Stimulated activated CD8-positive, alpha-beta memory T cell treated with anti-CD3 and anti-CD28 coated beads, Interleukin-7, amount 100 ng/mL, for 48 hours (primary cell): ENCODE measurements at regions not wholly inside any gene's neighbourhood (a gene's known extent, or its start where the extent isn't known, plus 50 kb on each side); places are given as distances from the start of the nearest gene placed in this dataset.
"Not testable (repeated sequence)": the region's sequence is repeated elsewhere in the genome, so short reads cannot be mapped to it uniquely, and the experiment has no call there.

Source experiments
- DNase-seq, 2 donors: peaks; one replicate each; pipeline ENCODE4 v3.0.0-alpha.2; 2020; ENCODE audit warnings: low read depth in 1 of 2; ENCODE audit errors: extremely low read depth in 1 of 2

GRCh38 chr7:13802651-13803050 lies 186.8 kb downstream of the ETV1 start:
- no peak for DNase-seq

- DNase-seq = no peak
These were observed 186.3 kb downstream of the ETV1 start for GRCh38 chr7:13803134-13803533.

GRCh38 chr7:13806089-13806867 lies 183.2 kb downstream of the ETV1 start:
- DNase-seq = not testable (repeated sequence)

- DNase-seq = not testable (repeated sequence)
These were observed 172.2 kb downstream of the ETV1 start for GRCh38 chr7:13817230-13817629.

GRCh38 chr7:13821152-13821787 lies 168.2 kb downstream of the ETV1 start:
- DNase-seq = no peak

GRCh38 chr7:13822678-13823077 lies 166.8 kb downstream of the ETV1 start:
- DNase-seq = no peak

GRCh38 chr7:13826752-13827151 lies 162.7 kb downstream of the ETV1 start:
- no peak for DNase-seq

GRCh38 chr7:13827716-13828115 lies 161.8 kb downstream of the ETV1 start:
- DNase-seq = no peak

GRCh38 chr7:13829231-13829630 lies 160.2 kb downstream of the ETV1 start:
- DNase-seq = no peak

- DNase-seq = no peak
These were observed 159.3 kb downstream of the ETV1 start for GRCh38 chr7:13829914-13830900.

GRCh38 chr7:13832346-13832745 lies 157.1 kb downstream of the ETV1 start:
- no peak for DNase-seq

- no peak for DNase-seq
These were observed 155.1 kb downstream of the ETV1 start for GRCh38 chr7:13834328-13834761.

- no peak for DNase-seq
These were observed 154.0 kb downstream of the ETV1 start for GRCh38 chr7:13835442-13835841.

- no peak for DNase-seq
These were observed 150.4 kb downstream of the ETV1 start for GRCh38 chr7:13839063-13839462.
